ENCODE measurements at regions not wholly inside any gene's neighbourhood (a gene's known extent, or its start where the extent isn't known, plus 50 kb on each side); places are given as distances from the start of the nearest gene placed in this dataset.

- no peak for DNase-seq (ENCODE audit: extremely low read depth in 1 of 2, low read depth in 1 of 2)
Observed at GRCh38 chr6:167731731-167732422, 94.8 kb upstream of the AFDN start.

- DNase-seq (ENCODE audit: extremely low read depth in 1 of 2, low read depth in 1 of 2), result no peak
Observed at GRCh38 chr6:167733740-167734661, 92.7 kb upstream of the AFDN start.

- no peak for DNase-seq (ENCODE audit: extremely low read depth in 1 of 2, low read depth in 1 of 2)
Observed at GRCh38 chr6:167734662-167735083, 92.0 kb upstream of the AFDN start.

- no peak for DNase-seq (ENCODE audit: extremely low read depth in 1 of 2, low read depth in 1 of 2)
Observed at GRCh38 chr6:167735084-167735950, 91.4 kb upstream of the AFDN start.

GRCh38 chr6:167735951-167736288, 90.8 kb upstream of the AFDN start:
- DNase-seq (ENCODE audit: extremely low read depth in 1 of 2, low read depth in 1 of 2), result no peak

GRCh38 chr6:167736486-167737204, 90.1 kb upstream of the AFDN start:
- DNase-seq (ENCODE audit: extremely low read depth in 1 of 2, low read depth in 1 of 2), result no peak

GRCh38 chr6:167737205-167737830, 89.4 kb upstream of the AFDN start:
- no peak for DNase-seq (ENCODE audit: extremely low read depth in 1 of 2, low read depth in 1 of 2)

GRCh38 chr6:167738386-167738785, 88.3 kb upstream of the AFDN start:
- DNase-seq (ENCODE audit: extremely low read depth in 1 of 2, low read depth in 1 of 2), result no peak

- no peak for DNase-seq (ENCODE audit: extremely low read depth in 1 of 2, low read depth in 1 of 2)
Observed at GRCh38 chr6:167739721-167740475, 86.8 kb upstream of the AFDN start.

GRCh38 chr6:167742719-167743303, 83.9 kb upstream of the AFDN start:
- DNase-seq (ENCODE audit: extremely low read depth in 1 of 2, low read depth in 1 of 2), result no peak

GRCh38 chr6:167744681-167745669, 81.7 kb upstream of the AFDN start:
- no peak for DNase-seq (ENCODE audit: extremely low read depth in 1 of 2, low read depth in 1 of 2)

- DNase-seq (ENCODE audit: extremely low read depth in 1 of 2, low read depth in 1 of 2), result no peak
Observed at GRCh38 chr6:167745670-167746389, 80.9 kb upstream of the AFDN start.

- DNase-seq (ENCODE audit: extremely low read depth in 1 of 2, low read depth in 1 of 2), result no peak
Observed at GRCh38 chr6:167746390-167746907, 80.3 kb upstream of the AFDN start.

GRCh38 chr6:167746975-167747374, 79.7 kb upstream of the AFDN start:
- no peak for DNase-seq (ENCODE audit: extremely low read depth in 1 of 2, low read depth in 1 of 2)

- no peak for DNase-seq (ENCODE audit: extremely low read depth in 1 of 2, low read depth in 1 of 2)
Observed at GRCh38 chr6:167747645-167748044, 79.1 kb upstream of the AFDN start.

- DNase-seq (ENCODE audit: extremely low read depth in 1 of 2, low read depth in 1 of 2), result no peak
Observed at GRCh38 chr6:167748046-167748445, 78.7 kb upstream of the AFDN start.
